ENCODE measurements at regions not wholly inside any gene's neighbourhood (a gene's known extent, or its start where the extent isn't known, plus 50 kb on each side); places are given as distances from the start of the nearest gene placed in this dataset.
A peak's percentile ranks its signal among the peaks of the same experiment; 100 is the strongest.
"Not testable (repeated sequence)": the region's sequence is repeated elsewhere in the genome, so short reads cannot be mapped to it uniquely, and the experiment has no call there.

GRCh38 chr2:203621981-203622515 is 84.4 kb upstream of the CD28 start:
- Histone ChIP-seq H4K20me1 (ENCODE audit: insufficient read depth, low read length) (no peaks in the 10 kb centered on the region), H3K27me3 (ENCODE audit: insufficient read depth, low read length) (no peaks in the 10 kb centered on the region), H3K4me2 (ENCODE audit: insufficient read depth, low read length) (no peak overlapping the region), H3K4me3 (ENCODE audit: insufficient read depth, low read length) (no peak overlapping the region), H3K36me3 (ENCODE audit: insufficient read depth, low read length) (no peaks in the 10 kb centered on the region), H3K4me1 (ENCODE audit: insufficient read depth, low read length) (peaks cover 27% of the 10 kb centered on the region), H3K79me2 (ENCODE audit: insufficient read depth, low read length) (no peaks in the 10 kb centered on the region), H3K27ac (ENCODE audit: low read depth, low read length) (no peak overlapping the region), H2AFZ (ENCODE audit: low read length) (no peak overlapping the region), H3K9me3 (ENCODE audit: low read depth, low read length) (no peaks in the 10 kb centered on the region)
- TF ChIP-seq, protein P1, sequence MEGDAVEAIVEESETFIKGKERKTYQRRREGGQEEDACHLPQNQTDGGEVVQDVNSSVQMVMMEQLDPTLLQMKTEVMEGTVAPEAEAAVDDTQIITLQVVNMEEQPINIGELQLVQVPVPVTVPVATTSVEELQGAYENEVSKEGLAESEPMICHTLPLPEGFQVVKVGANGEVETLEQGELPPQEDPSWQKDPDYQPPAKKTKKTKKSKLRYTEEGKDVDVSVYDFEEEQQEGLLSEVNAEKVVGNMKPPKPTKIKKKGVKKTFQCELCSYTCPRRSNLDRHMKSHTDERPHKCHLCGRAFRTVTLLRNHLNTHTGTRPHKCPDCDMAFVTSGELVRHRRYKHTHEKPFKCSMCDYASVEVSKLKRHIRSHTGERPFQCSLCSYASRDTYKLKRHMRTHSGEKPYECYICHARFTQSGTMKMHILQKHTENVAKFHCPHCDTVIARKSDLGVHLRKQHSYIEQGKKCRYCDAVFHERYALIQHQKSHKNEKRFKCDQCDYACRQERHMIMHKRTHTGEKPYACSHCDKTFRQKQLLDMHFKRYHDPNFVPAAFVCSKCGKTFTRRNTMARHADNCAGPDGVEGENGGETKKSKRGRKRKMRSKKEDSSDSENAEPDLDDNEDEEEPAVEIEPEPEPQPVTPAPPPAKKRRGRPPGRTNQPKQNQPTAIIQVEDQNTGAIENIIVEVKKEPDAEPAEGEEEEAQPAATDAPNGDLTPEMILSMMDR (IDR thresholded peaks at IDR 0.05; ENCODE audit: extremely low read depth, low read depth, low read length) = no peak
- no peak for DNase-seq (ENCODE audit: insufficient read length, low spot score, missing footprints)

GRCh38 chr2:203623096-203623495 is 83.3 kb upstream of the CD28 start:
- Histone ChIP-seq H4K20me1 (ENCODE audit: insufficient read depth, low read length) (no peaks in the 10 kb centered on the region), H3K4me2 (ENCODE audit: insufficient read depth, low read length) (peak overlapping the region; percentile 21), H3K4me1 (ENCODE audit: insufficient read depth, low read length) (peaks cover 38% of the 10 kb centered on the region), H3K4me3 (ENCODE audit: insufficient read depth, low read length) (no peak overlapping the region), H2AFZ (ENCODE audit: low read length) (peak overlapping the region; percentile 20), H3K9me3 (ENCODE audit: low read depth, low read length) (no peaks in the 10 kb centered on the region), H3K36me3 (ENCODE audit: insufficient read depth, low read length) (no peaks in the 10 kb centered on the region), H3K27me3 (ENCODE audit: insufficient read depth, low read length) (no peaks in the 10 kb centered on the region), H3K27ac (ENCODE audit: low read depth, low read length) (peak overlapping the region; percentile 90), H3K79me2 (ENCODE audit: insufficient read depth, low read length) (no peaks in the 10 kb centered on the region)
- DNase-seq (ENCODE audit: insufficient read length, low spot score, missing footprints) = peak; percentile 94
- TF ChIP-seq, protein P1 (IDR thresholded peaks at IDR 0.05; ENCODE audit: extremely low read depth, low read depth, low read length) = no peak

DNA sequence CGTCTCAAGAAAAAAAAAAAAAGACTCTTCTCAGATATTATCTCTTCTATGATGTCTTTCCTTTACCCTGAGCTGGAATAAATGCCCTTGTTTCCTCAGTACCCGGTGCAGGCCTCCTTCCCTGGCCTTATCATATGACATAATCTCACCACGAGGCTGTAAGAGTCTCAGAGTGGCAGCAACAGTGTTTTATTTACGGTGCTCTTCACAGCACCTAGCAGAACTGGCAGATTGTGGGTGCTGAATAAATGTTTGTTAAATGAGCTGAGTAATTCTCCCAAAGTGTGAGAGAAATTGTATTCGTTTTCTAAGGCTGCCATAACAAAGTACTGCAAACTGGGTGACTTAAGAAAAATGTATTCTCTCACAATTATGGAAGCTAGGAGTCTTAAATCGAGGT is 82.8 kb upstream of the CD28 start:
- H4K20me1 ChIP-seq (ENCODE audit: insufficient read depth, low read length) = no peaks in the 10 kb centered on the region
- H2AFZ ChIP-seq (ENCODE audit: low read length) = no peak overlapping the region
- TF ChIP-seq, protein P1 (IDR thresholded peaks at IDR 0.05; ENCODE audit: extremely low read depth, low read depth, low read length) = no peak
- no peaks in the 10 kb centered on the region for H3K27me3 ChIP-seq (ENCODE audit: insufficient read depth, low read length)
- H3K79me2 ChIP-seq (ENCODE audit: insufficient read depth, low read length) = no peaks in the 10 kb centered on the region
- H3K9me3 ChIP-seq (ENCODE audit: low read depth, low read length) = no peaks in the 10 kb centered on the region
- no peak overlapping the region for H3K4me3 ChIP-seq (ENCODE audit: insufficient read depth, low read length)
- H3K27ac ChIP-seq (ENCODE audit: low read depth, low read length) = peak overlapping the region; percentile 90
- no peak for DNase-seq (ENCODE audit: insufficient read length, low spot score, missing footprints)
- H3K4me1 ChIP-seq (ENCODE audit: insufficient read depth, low read length) = peaks cover 40% of the 10 kb centered on the region
- peak overlapping the region; percentile 21 for H3K4me2 ChIP-seq (ENCODE audit: insufficient read depth, low read length)
- no peaks in the 10 kb centered on the region for H3K36me3 ChIP-seq (ENCODE audit: insufficient read depth, low read length)

DNA sequence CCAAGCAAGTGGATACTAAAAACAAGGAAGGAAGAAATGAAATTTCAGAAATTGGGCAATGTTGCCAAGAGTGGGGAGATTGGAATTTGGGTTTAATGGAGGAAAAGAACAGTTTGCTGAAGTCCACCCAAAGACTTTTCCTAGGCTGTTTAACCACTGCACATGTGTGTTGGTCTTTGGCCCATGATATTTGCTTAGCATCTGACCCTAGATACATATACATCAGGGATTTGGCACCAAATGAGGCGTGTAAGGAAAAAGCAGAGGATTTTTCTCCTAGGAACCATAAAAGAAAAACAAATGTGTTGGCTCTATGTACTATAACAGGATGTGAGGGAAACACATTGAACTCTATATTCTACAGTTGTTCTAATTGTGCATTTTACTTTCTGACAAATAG is 80.7 kb upstream of the CD28 start:
- no peaks in the 10 kb centered on the region for H3K27me3 ChIP-seq (ENCODE audit: insufficient read depth, low read length)
- no peak overlapping the region for H2AFZ ChIP-seq (ENCODE audit: low read length)
- H3K4me3 ChIP-seq (ENCODE audit: insufficient read depth, low read length) = no peak overlapping the region
- no peaks in the 10 kb centered on the region for H3K9me3 ChIP-seq (ENCODE audit: low read depth, low read length)
- no peaks in the 10 kb centered on the region for H4K20me1 ChIP-seq (ENCODE audit: insufficient read depth, low read length)
- TF ChIP-seq, protein P1 (IDR thresholded peaks at IDR 0.05; ENCODE audit: extremely low read depth, low read depth, low read length) = no peak
- no peaks in the 10 kb centered on the region for H3K79me2 ChIP-seq (ENCODE audit: insufficient read depth, low read length)
- no peaks in the 10 kb centered on the region for H3K36me3 ChIP-seq (ENCODE audit: insufficient read depth, low read length)
- no peak overlapping the region for H3K4me2 ChIP-seq (ENCODE audit: insufficient read depth, low read length)
- peak overlapping the region; percentile 85 for H3K27ac ChIP-seq (ENCODE audit: low read depth, low read length)
- H3K4me1 ChIP-seq (ENCODE audit: insufficient read depth, low read length) = peaks cover 42% of the 10 kb centered on the region
- no peak for DNase-seq (ENCODE audit: insufficient read length, low spot score, missing footprints)

DNA sequence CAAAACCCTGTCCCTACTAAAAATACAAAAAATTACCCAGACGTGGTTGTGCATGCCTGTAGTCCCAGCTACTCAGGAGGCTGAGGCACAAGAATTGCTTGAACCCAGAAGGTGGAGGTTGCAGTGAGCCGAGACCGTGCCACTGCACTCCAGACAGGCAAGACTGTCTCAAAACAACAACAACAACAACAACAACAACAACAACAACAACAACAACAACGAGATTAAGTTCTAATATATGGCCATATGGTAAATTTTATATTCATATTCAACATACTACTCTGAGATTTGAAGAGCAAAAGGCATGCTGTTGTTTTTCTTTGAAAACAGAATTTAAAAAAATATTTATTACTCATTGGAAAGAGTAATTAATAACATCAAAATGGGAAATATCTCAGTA is 80.2 kb upstream of the CD28 start:
- H2AFZ ChIP-seq (ENCODE audit: low read length); H3K4me3 ChIP-seq (ENCODE audit: insufficient read depth, low read length); H3K79me2 ChIP-seq (ENCODE audit: insufficient read depth, low read length); H3K27me3 ChIP-seq (ENCODE audit: insufficient read depth, low read length); H3K4me2 ChIP-seq (ENCODE audit: insufficient read depth, low read length); H3K36me3 ChIP-seq (ENCODE audit: insufficient read depth, low read length); H3K9me3 ChIP-seq (ENCODE audit: low read depth, low read length); DNase-seq (ENCODE audit: insufficient read length, low spot score, missing footprints); H4K20me1 ChIP-seq (ENCODE audit: insufficient read depth, low read length): not testable (repeated sequence)
- Histone ChIP-seq H3K27ac (ENCODE audit: low read depth, low read length) (peak overlapping the region; percentile 85), H3K4me1 (ENCODE audit: insufficient read depth, low read length) (peaks cover 48% of the 10 kb centered on the region)

Measured in osteoblast (primary cell).